ENCODE measurements at regions not wholly inside any gene's neighbourhood (a gene's known extent, or its start where the extent isn't known, plus 50 kb on each side); places are given as distances from the start of the nearest gene placed in this dataset.

GRCh38 chr9:111222757-111223156, 107.3 kb downstream of the OR2K2 start:
- Mint-ChIP-seq H3K27ac (no peak overlapping the region), H3K4me1 (ENCODE audit: unreplicated experiment) (no peaks in the 10 kb centered on the region), H3K36me3 (no peaks in the 10 kb centered on the region), H3K27me3 (no peaks in the 10 kb centered on the region), H3K4me3 (no peak overlapping the region), H3K9me3 (no peaks in the 10 kb centered on the region)
- no peak for TF ChIP-seq CTCF (conservative IDR thresholded peaks at IDR 0.05)
- no peak for DNase-seq (ENCODE audit: extremely low spot score, unreplicated experiment)

- H3K36me3 Mint-ChIP-seq, result no peaks in the 10 kb centered on the region
These were observed 117.2 kb downstream of the OR2K2 start for GRCh38 chr9:111212874-111213273.

GRCh38 chr9:111198936-111199335, 131.1 kb downstream of the OR2K2 start:
- peaks cover 4% of the 10 kb centered on the region for H3K27me3 Mint-ChIP-seq
- no peak for TF ChIP-seq CTCF (conservative IDR thresholded peaks at IDR 0.05)
- DNase-seq (ENCODE audit: extremely low spot score, unreplicated experiment), result no peak
- no peaks in the 10 kb centered on the region for H3K36me3 Mint-ChIP-seq
- peaks cover 4% of the 10 kb centered on the region for H3K4me1 Mint-ChIP-seq (ENCODE audit: unreplicated experiment)
- peaks cover 19% of the 10 kb centered on the region for H3K9me3 Mint-ChIP-seq
- H3K4me3 Mint-ChIP-seq, result no peak overlapping the region
- no peak overlapping the region for H3K27ac Mint-ChIP-seq

More at GRCh38 chr9:111212874-111213273, 117.2 kb downstream of the OR2K2 start:
- H3K4me3 Mint-ChIP-seq, result no peak overlapping the region
- DNase-seq (ENCODE audit: extremely low spot score, unreplicated experiment), result no peak
- H3K27me3 Mint-ChIP-seq, result peaks cover 4% of the 10 kb centered on the region
- no peak for TF ChIP-seq CTCF (conservative IDR thresholded peaks at IDR 0.05)
- H3K4me1 Mint-ChIP-seq (ENCODE audit: unreplicated experiment), result no peaks in the 10 kb centered on the region
- no peaks in the 10 kb centered on the region for H3K9me3 Mint-ChIP-seq
- H3K27ac Mint-ChIP-seq, result no peak overlapping the region

GRCh38 chr9:111197256-111197655, 132.8 kb downstream of the OR2K2 start:
- no peak overlapping the region for H3K27ac Mint-ChIP-seq
- no peak overlapping the region for H3K4me3 Mint-ChIP-seq
- peaks cover 15% of the 10 kb centered on the region for H3K9me3 Mint-ChIP-seq
- DNase-seq (ENCODE audit: extremely low spot score, unreplicated experiment), result no peak
- no peak for TF ChIP-seq CTCF (conservative IDR thresholded peaks at IDR 0.05)
- no peaks in the 10 kb centered on the region for H3K36me3 Mint-ChIP-seq
- H3K4me1 Mint-ChIP-seq (ENCODE audit: unreplicated experiment), result peaks cover 4% of the 10 kb centered on the region
- H3K27me3 Mint-ChIP-seq, result peaks cover 6% of the 10 kb centered on the region

GRCh38 chr9:111195766-111196165, 134.3 kb downstream of the OR2K2 start:
- peaks cover 6% of the 10 kb centered on the region for H3K27me3 Mint-ChIP-seq
- H3K9me3 Mint-ChIP-seq, result peaks cover 15% of the 10 kb centered on the region
- no peaks in the 10 kb centered on the region for H3K36me3 Mint-ChIP-seq
- H3K4me1 Mint-ChIP-seq (ENCODE audit: unreplicated experiment), result peaks cover 4% of the 10 kb centered on the region
- H3K27ac Mint-ChIP-seq, result no peak overlapping the region
- no peak for DNase-seq (ENCODE audit: extremely low spot score, unreplicated experiment)
- no peak overlapping the region for H3K4me3 Mint-ChIP-seq
- TF ChIP-seq CTCF (conservative IDR thresholded peaks at IDR 0.05), result no peak

- Mint-ChIP-seq H3K9me3 (peaks cover 2% of the 10 kb centered on the region), H3K36me3 (no peaks in the 10 kb centered on the region)
These were observed 136.9 kb downstream of the OR2K2 start for GRCh38 chr9:111193095-111193494.

More at GRCh38 chr9:111193095-111193494, 136.9 kb downstream of the OR2K2 start:
- Mint-ChIP-seq H3K4me3 (no peak overlapping the region), H3K27me3 (peaks cover 3% of the 10 kb centered on the region), H3K4me1 (ENCODE audit: unreplicated experiment) (peaks cover 4% of the 10 kb centered on the region), H3K27ac (no peak overlapping the region)
- no peak for TF ChIP-seq CTCF (conservative IDR thresholded peaks at IDR 0.05)
- DNase-seq (ENCODE audit: extremely low spot score, unreplicated experiment), result no peak
